Lung (tissue), 11 donors: ENCODE measurements at regions not wholly inside any gene's neighbourhood (a gene's known extent, or its start where the extent isn't known, plus 50 kb on each side); places are given as distances from the start of the nearest gene placed in this dataset.

Source experiments
- ATAC-seq: fragments of 200-7000 bp; cut with Tn5 transposase; one replicate; pipeline ENCODE4 v1.9.1; 2020; ENCODE audit warnings: moderate number of reproducible peaks; ENCODE audit not compliant: insufficient read depth, low FRiP score
- DNase-seq, 3 donors: peaks; one replicate each; pipeline ENCODE4 v3.0.0-alpha.2; 2013 to 2017
- H3K27ac ChIP-seq, 2 donors: one replicate each; pipeline ENCODE4 v1.5.1; 2013; ENCODE audit warnings: mild to moderate bottlenecking in 2 of 2, moderate library complexity in 2 of 2, control low read depth in 1 of 2, inconsistent platforms in 1 of 2, low read depth in 1 of 2, low read length in 1 of 2
- H3K27me3 ChIP-seq, 3 donors: one replicate each; pipeline ENCODE4 v1.5.1; 2013; ENCODE audit warnings: low read length in 2 of 3; ENCODE audit not compliant: control insufficient read depth in 3 of 3, insufficient read depth in 3 of 3
- H3K36me3 ChIP-seq, 4 donors: one replicate each; pipeline ENCODE4 v1.5.1; 2013; ENCODE audit warnings: low read length in 4 of 4, mild to moderate bottlenecking in 1 of 4, moderate library complexity in 1 of 4; ENCODE audit not compliant: control insufficient read depth in 4 of 4, insufficient read depth in 4 of 4
- H3K4me1 ChIP-seq, 5 donors: one replicate each; pipeline ENCODE4 v1.5.1; 2013; ENCODE audit warnings: low read length in 5 of 5, mild to moderate bottlenecking in 2 of 5, moderate library complexity in 1 of 5; ENCODE audit not compliant: control insufficient read depth in 5 of 5, insufficient read depth in 5 of 5
- H3K4me3 ChIP-seq: one replicate; pipeline ENCODE4 v1.5.1; 2013; ENCODE audit warnings: mild to moderate bottlenecking, control low read depth, moderate library complexity
- H3K9ac ChIP-seq, 2 donors: one replicate each; pipeline ENCODE4 v1.5.1; 2013; ENCODE audit warnings: low read length in 2 of 2, control low read depth in 1 of 2; ENCODE audit not compliant: insufficient read depth in 1 of 2
- H3K9me3 ChIP-seq, 4 donors: one replicate each; pipeline ENCODE4 v1.5.1; 2013; ENCODE audit warnings: low read length in 3 of 4, mild to moderate bottlenecking in 1 of 4, moderate library complexity in 1 of 4; ENCODE audit not compliant: control insufficient read depth in 4 of 4, insufficient read depth in 3 of 4
- CTCF ChIP-seq: IDR thresholded peaks from 2 replicates; pipeline ENCODE4 v1.5.1; 2012; ENCODE audit warnings: mild to moderate bottlenecking; ENCODE audit errors: control extremely low read depth, extremely low read depth
- WGBS, 2 donors: extraction: QIAGEN DNeasy Blood & Tissue Kit; methylation state at CpG; one replicate each; pipeline ENCODE4 v1.1.7; 2013; 5-methylcytosine and 5-hydroxymethylcytosine counted together
- donor health status: control.
- donor health status: control.
- donor health status: Bipolar disorder and iron deficiency.
- donor health status: healthy.
- donor health status: DM: yes; HTN: yes; CAD: no.

- Histone ChIP-seq H3K27ac (no peak overlapping the region), H3K9me3 (peaks cover 0 to 2% (median 0%) of the 10 kb centered on the region in 4 donors), H3K4me1 (no peaks in the 10 kb centered on the region), H3K9ac (no peak overlapping the region), H3K4me3 (no peak overlapping the region), H3K27me3 (no peaks in the 10 kb centered on the region), H3K36me3 (no peaks in the 10 kb centered on the region)
- ATAC-seq (no peak), DNase-seq (no peak)
- TF ChIP-seq CTCF, result no peak
These were observed 1214.4 kb downstream of the ADGRL3 start for GRCh38 chr4:62414563-62414962.

GRCh38 chr4:62410371-62411003 is 1210.4 kb downstream of the ADGRL3 start:
- H3K4me3 ChIP-seq, result no peak overlapping the region
- no peaks in the 10 kb centered on the region for H3K27me3 ChIP-seq
- H3K36me3 ChIP-seq, result no peaks in the 10 kb centered on the region
- WGBS, 2 donors, result 81 to 84% methylated on average over 3 of the region's 3 CpGs
- no peaks in the 10 kb centered on the region for H3K4me1 ChIP-seq
- no peak for TF ChIP-seq CTCF
- H3K27ac ChIP-seq, result no peak overlapping the region
- no peak for DNase-seq
- H3K9me3 ChIP-seq, result no peaks in the 10 kb centered on the region
- no peak overlapping the region for H3K9ac ChIP-seq
- ATAC-seq, result no peak

- no peak overlapping the region for H3K4me3 ChIP-seq
- H3K4me1 ChIP-seq, result no peaks in the 10 kb centered on the region
- no peaks in the 10 kb centered on the region for H3K27me3 ChIP-seq
- no peaks in the 10 kb centered on the region for H3K36me3 ChIP-seq
- no peak overlapping the region for H3K27ac ChIP-seq
- no peak for ATAC-seq
- no peak for TF ChIP-seq CTCF
- no peaks in the 10 kb centered on the region for H3K9me3 ChIP-seq
- DNase-seq, result peak in 2 of 3 donors; percentile 35
- no peak overlapping the region for H3K9ac ChIP-seq
These were observed 1208.3 kb downstream of the ADGRL3 start for GRCh38 chr4:62408454-62408853.

GRCh38 chr4:62407534-62407933 is 1207.4 kb downstream of the ADGRL3 start:
- 79 to 84% methylated on average over 1 of the region's 1 CpG for WGBS, 2 donors
- ATAC-seq, result no peak
- DNase-seq, result peak in 1 of 3 donors; percentile 12

More at GRCh38 chr4:62407534-62407933, 1207.4 kb downstream of the ADGRL3 start:
- H3K27me3 ChIP-seq, result no peaks in the 10 kb centered on the region
- H3K4me1 ChIP-seq, result no peaks in the 10 kb centered on the region
- H3K36me3 ChIP-seq, result no peaks in the 10 kb centered on the region
- H3K4me3 ChIP-seq, result no peak overlapping the region
- H3K9me3 ChIP-seq, result no peaks in the 10 kb centered on the region
- no peak overlapping the region for H3K9ac ChIP-seq
- TF ChIP-seq CTCF, result no peak
- no peak overlapping the region for H3K27ac ChIP-seq
